ENCODE measurements at regions not wholly inside any gene's neighbourhood (a gene's known extent, or its start where the extent isn't known, plus 50 kb on each side); places are given as distances from the start of the nearest gene placed in this dataset.

GRCh38 chr2:187654535-187654934 is 100.3 kb upstream of the TFPI start:
- Histone ChIP-seq H3K14ac (replicated peaks; ENCODE audit: low read depth, low read length) (no peak overlapping the region), H3K4me3 (ENCODE audit: insufficient read depth, low read depth, low read length) (no peak overlapping the region), H4K20me1 (ENCODE audit: insufficient read depth, low read length) (no peaks in the 10 kb centered on the region), H2BK5ac (ENCODE audit: low read depth, low read length, poor library complexity, severe bottlenecking) (no peak overlapping the region), H3K4me2 (ENCODE audit: low read depth, low read length) (no peak overlapping the region), H2BK20ac (ENCODE audit: low read depth, low read length) (no peak overlapping the region), H3K79me1 (ENCODE audit: low read depth in 1 of 2, low read length in 2 of 2) (no peaks in the 10 kb centered on the region), H3K9ac (ENCODE audit: low read depth, low read length) (no peak overlapping the region), H3K23ac (ENCODE audit: low read depth, low read length) (no peak overlapping the region), H2AK5ac (ENCODE audit: low read depth, low read length) (no peak overlapping the region), H4K8ac (ENCODE audit: low read depth in 2 of 2, low read length in 2 of 2) (no peak overlapping the region), H3K4me1 (ENCODE audit: control insufficient read depth, insufficient read depth, low read length) (no peaks in the 10 kb centered on the region), H2BK120ac (ENCODE audit: low read depth, low read length) (no peak overlapping the region), H4K91ac (ENCODE audit: insufficient read depth, low read depth, low read length) (no peak overlapping the region), H3K4ac (ENCODE audit: low read depth, low read length) (no peak overlapping the region), H3K18ac (ENCODE audit: low read depth, low read length) (no peak overlapping the region), H4K5ac (ENCODE audit: low read depth, low read length) (no peak overlapping the region), H3K36me3 (ENCODE audit: control insufficient read depth, insufficient read depth, low read length) (no peaks in the 10 kb centered on the region), H3K9me3 (ENCODE audit: control insufficient read depth, insufficient read depth, low read length) (no peaks in the 10 kb centered on the region), H3K27ac (ENCODE audit: insufficient read depth, low read length) (no peak overlapping the region), H3K9me1 (ENCODE audit: insufficient read depth, low read length) (no peaks in the 10 kb centered on the region), H2BK15ac (ENCODE audit: low read depth, low read length) (no peak overlapping the region), H3K27me3 (ENCODE audit: control insufficient read depth, insufficient read depth, low read length) (no peaks in the 10 kb centered on the region), H3K56ac (ENCODE audit: extremely low read depth, insufficient read depth, low read length) (no peak overlapping the region), H2AFZ (replicated peaks; ENCODE audit: low read length, poor library complexity) (peak overlapping the region; percentile 5), H2AK9ac (replicated peaks; ENCODE audit: low read depth, low read length, poor library complexity) (no peak overlapping the region)
- no CpG with 5 or more reads among the region's 4 CpGs for WGBS, 2 experiments (ENCODE audit: extremely low coverage in 2 of 2, insufficient read length in 1 of 2)
- CTCF ChIA-PET, result no interaction called here
- intact Hi-C loops (cut with micrococcal nuclease), result no loop called here
- dilution Hi-C loops (cut with HindIII; ENCODE audit: low sequenced_read_pairs, unreplicated experiment), result no loop called here
- DNase-seq, result no peak
- ATAC-seq (ENCODE audit: low read depth), result no peak
- POLR2A ChIA-PET (ENCODE audit: unreplicated experiment), result interaction anchor here (0.6 kb wide), 1 partner anchor 1632 kb away, joined by 3 read pairs; no protein-coding TSS in a partner anchor
- no TSS peak for BruUV-seq (replicated peaks)
- TF ChIP-seq POLR2A (IDR thresholded peaks at IDR 0.05; ENCODE audit: low read depth, low read length) (no peak), MAFK (IDR thresholded peaks at IDR 0.05; ENCODE audit: low read depth, low read length) (no peak), CTCF (conservative IDR thresholded peaks at IDR 0.05; ENCODE audit: low read depth, low read length) (no peak), USF2 (IDR thresholded peaks at IDR 0.05; ENCODE audit: low read depth, low read length) (no peak), ELK1 (IDR thresholded peaks at IDR 0.05; ENCODE audit: borderline replicate concordance, low read depth, low read length) (no peak), MAZ (IDR thresholded peaks at IDR 0.05; ENCODE audit: borderline replicate concordance, low read depth, low read length) (no peak), FOS (IDR thresholded peaks at IDR 0.05; ENCODE audit: low read depth, low read length) (no peak), CEBPB (IDR thresholded peaks at IDR 0.05; ENCODE audit: low read depth, low read length) (no peak)
- in situ Hi-C loops (cut with MboI; ENCODE audit: low sequenced_read_pairs), result no loop called here
